PC-9 (cell line): ENCODE measurements at regions not wholly inside any gene's neighbourhood (a gene's known extent, or its start where the extent isn't known, plus 50 kb on each side); places are given as distances from the start of the nearest gene placed in this dataset.

ENCODE experiments used
- CTCF ChIP-seq: fragments of 200-600 bp; sonication (generic); conservative IDR thresholded peaks from 2 replicates; pipeline ENCODE4 v1.6.1; 2017; ENCODE audit warnings: mixed run types, antibody characterized with exemption, mild to moderate bottlenecking, moderate library complexity
- EZH2 ChIP-seq: fragments of 200-600 bp; sonication (generic); IDR thresholded peaks from 2 replicates; pipeline ENCODE4 v1.8.0; 2017; ENCODE audit warnings: antibody characterized with exemption, low read depth

- no peak for TF ChIP-seq CTCF
- TF ChIP-seq EZH2, result no peak
These were observed 77.7 kb downstream of the HAPSTR1 start for GRCh38 chr16:9169094-9169493.
